H1 (cell line): ENCODE measurements at regions not wholly inside any gene's neighbourhood (a gene's known extent, or its start where the extent isn't known, plus 50 kb on each side); places are given as distances from the start of the nearest gene placed in this dataset.
"Not testable (repeated sequence)": the region's sequence is repeated elsewhere in the genome, so short reads cannot be mapped to it uniquely, and the experiment has no call there.

Source experiments
- CTCF ChIA-PET: fragments of 300-600 bp; sonication (Branson Sonifier 250); formaldehyde crosslinking; loops from one replicate; lab custom pipeline; 2021; ENCODE audit not compliant: partially characterized antibody; lab: Charles Lee
- POLR2A ChIA-PET: fragments of 300-600 bp; sonication (Branson Sonifier 250); formaldehyde crosslinking; loops from one replicate; lab custom pipeline; 2021; ENCODE audit warnings: inconsistent platforms; ENCODE audit not compliant: partially characterized antibody; lab: Charles Lee
- DNase-seq, 2 experiments: peaks; one replicate each; pipeline versions ENCODE4 v3.0.0 to v3.0.0-alpha.2; 2010 to 2022; ENCODE audit warnings: low spot score in 2 of 2, low read depth in 1 of 2, mixed read lengths in 1 of 2
- FAIRE-seq: peaks from 2 replicates; lab custom pipeline; 2011; peaks lifted over from hg19 to GRCh38; lab: Jason Lieb, UNC
- H2AFZ ChIP-seq: 2 replicates; pipeline ENCODE4 v1.8.1; 2012; ENCODE audit warnings: low read length, inconsistent platforms
- H2AK5ac ChIP-seq: 2 replicates; pipeline ENCODE4 v1.6.1; 2013; ENCODE audit warnings: low read depth, low read length
- H2BK120ac ChIP-seq: replicated peaks from 2 replicates; pipeline ENCODE3; 2013; ENCODE audit warnings: low read depth, low read length, inconsistent platforms
- H2BK12ac ChIP-seq: 2 replicates; pipeline ENCODE4 v1.6.1; 2013; ENCODE audit warnings: low read depth, low read length
- H2BK15ac ChIP-seq: 2 replicates; pipeline ENCODE4 v1.6.1; 2013; ENCODE audit warnings: low read length
- H2BK20ac ChIP-seq: 2 replicates; pipeline ENCODE4 v1.6.1; 2013; ENCODE audit warnings: low read length
- H2BK5ac ChIP-seq: 2 replicates; pipeline ENCODE4 v1.6.1; 2013; ENCODE audit warnings: low read depth, low read length
- H3K14ac ChIP-seq: 2 replicates; pipeline ENCODE4 v1.6.1; 2013; ENCODE audit warnings: inconsistent platforms; ENCODE audit not compliant: insufficient read length
- H3K18ac ChIP-seq: 2 replicates; pipeline ENCODE4 v1.6.1; 2013; ENCODE audit warnings: low read length; ENCODE audit errors: extremely low read depth
- H3K23ac ChIP-seq: 2 replicates; pipeline ENCODE4 v1.6.1; 2013; ENCODE audit warnings: inconsistent platforms; ENCODE audit not compliant: insufficient read length
- H3K23me2 ChIP-seq: 2 replicates; pipeline ENCODE4 v1.6.1; 2013; ENCODE audit warnings: low read depth, low read length
- H3K27ac ChIP-seq: 2 replicates; pipeline ENCODE4 v1.6.1; 2011; ENCODE audit warnings: low read depth, low read length, inconsistent platforms
- H3K27me3 ChIP-seq, 4 experiments: replicated peaks in 1 of 4; 1 replicate in 1 of 4; 2 replicates in 3 of 4; pipeline versions ENCODE4 v1.6.1 to v1.8.1; 2011 to 2013; ENCODE audit warnings: low read length in 3 of 4, mild to moderate bottlenecking in 3 of 4, inconsistent platforms in 2 of 4, mixed read lengths in 2 of 4, moderate library complexity in 1 of 4; ENCODE audit not compliant: control insufficient read depth in 3 of 4, insufficient read depth in 3 of 4; ENCODE audit errors: extremely low read depth in 1 of 4
- H3K36me3 ChIP-seq, 4 experiments: 2 replicates each; pipeline versions ENCODE4 v1.6.1 to v1.8.1; 2011 to 2013; ENCODE audit warnings: mild to moderate bottlenecking in 4 of 4, low read length in 3 of 4, moderate library complexity in 2 of 4, control low read depth in 1 of 4, inconsistent platforms in 1 of 4; ENCODE audit not compliant: insufficient read depth in 4 of 4, control insufficient read depth in 2 of 4
- H3K4ac ChIP-seq: replicated peaks from 2 replicates; pipeline ENCODE3; 2013; ENCODE audit warnings: low read length, low read depth, mixed read lengths, inconsistent platforms; ENCODE audit not compliant: insufficient read length
- H3K4me1 ChIP-seq, 4 experiments: replicated peaks in 1 of 4; 1 replicate in 1 of 4; 2 replicates in 3 of 4; pipeline versions ENCODE4 v1.6.1 to v1.8.1; 2011 to 2013; ENCODE audit warnings: low read length in 3 of 4, inconsistent platforms in 2 of 4, mixed read lengths in 1 of 4; ENCODE audit not compliant: insufficient read depth in 4 of 4, control insufficient read depth in 3 of 4
- H3K4me2 ChIP-seq, 2 experiments: 2 replicates each; pipeline versions ENCODE4 v1.6.1 to v1.8.1; 2011 to 2013; ENCODE audit warnings: low read depth in 2 of 2, low read length in 2 of 2, control low read depth in 1 of 2, inconsistent platforms in 1 of 2, mild to moderate bottlenecking in 1 of 2; ENCODE audit not compliant: insufficient read depth in 1 of 2
- H3K4me3 ChIP-seq, 4 experiments: fragments of 200-600, 300-600 bp in 1 of 4; sonication (generic), shearing (Covaris generic), sonication (Bioruptor Twin) in 1 of 4; 2 replicates each; pipeline versions ENCODE4 v1.5.1 to v1.8.1; 2011 to 2016; ENCODE audit warnings: low read length in 4 of 4, low read depth in 3 of 4, control low read depth in 2 of 4, inconsistent platforms in 2 of 4, mild to moderate bottlenecking in 2 of 4, mixed read lengths in 1 of 4, moderate library complexity in 1 of 4; ENCODE audit not compliant: insufficient read depth in 2 of 4; ENCODE audit errors: extremely low read depth in 1 of 4
- H3K56ac ChIP-seq: replicated peaks from 2 replicates; pipeline ENCODE3; 2013; ENCODE audit warnings: low read depth, mild to moderate bottlenecking, mixed read lengths, low read length, inconsistent platforms; ENCODE audit not compliant: insufficient read length
- H3K79me1 ChIP-seq: 2 replicates; pipeline ENCODE4 v1.6.1; 2013; ENCODE audit warnings: low read depth, low read length, control low read depth
- H3K79me2 ChIP-seq, 2 experiments: 2 replicates each; pipeline versions ENCODE4 v1.6.1 to v1.8.1; 2012 to 2013; ENCODE audit warnings: low read length in 2 of 2, mild to moderate bottlenecking in 2 of 2, inconsistent platforms in 1 of 2; ENCODE audit not compliant: insufficient read depth in 2 of 2, control insufficient read depth in 1 of 2
- H3K9ac ChIP-seq, 4 experiments: replicated peaks in 1 of 4; 1 replicate in 1 of 4; 2 replicates in 3 of 4; pipeline versions ENCODE4 v1.6.1 to v1.8.1; 2011 to 2013; ENCODE audit warnings: low read depth in 3 of 4, low read length in 3 of 4, control low read depth in 2 of 4, mild to moderate bottlenecking in 2 of 4, moderate library complexity in 2 of 4, inconsistent platforms in 1 of 4; ENCODE audit errors: extremely low read depth in 1 of 4
- H3K9me3 ChIP-seq, 2 experiments: 2 replicates each; pipeline versions ENCODE4 v1.6.1 to v1.8.1; 2012 to 2013; ENCODE audit warnings: mild to moderate bottlenecking in 2 of 2, moderate library complexity in 2 of 2, control low read depth in 1 of 2, inconsistent platforms in 1 of 2, low read depth in 1 of 2, low read length in 1 of 2, mixed read lengths in 1 of 2; ENCODE audit not compliant: insufficient read depth in 2 of 2
- H4K20me1 ChIP-seq, 2 experiments: replicated peaks in 1 of 2; 2 replicates each; pipeline versions ENCODE3 to v1.8.1; 2011 to 2013; ENCODE audit warnings: inconsistent platforms in 2 of 2, low read length in 2 of 2, mild to moderate bottlenecking in 1 of 2; ENCODE audit not compliant: insufficient read depth in 2 of 2, control insufficient read depth in 1 of 2
- H4K5ac ChIP-seq: 2 replicates; pipeline ENCODE4 v1.6.1; 2013; ENCODE audit warnings: low read length, low read depth, mixed read lengths, inconsistent platforms; ENCODE audit not compliant: insufficient read length
- H4K8ac ChIP-seq: 2 replicates; pipeline ENCODE4 v1.8.0; 2013; ENCODE audit warnings: mild to moderate bottlenecking, moderate library complexity, low read length, inconsistent platforms; ENCODE audit not compliant: insufficient read depth; ENCODE audit errors: extremely low read depth
- H4K91ac ChIP-seq: replicated peaks from 2 replicates; pipeline ENCODE3; 2013; ENCODE audit warnings: low read length, mixed read lengths, inconsistent platforms; ENCODE audit not compliant: insufficient read length
- FOSL1 ChIP-seq: IDR thresholded peaks from 2 replicates; pipeline ENCODE4 v1.6.1; 2011; ENCODE audit warnings: mild to moderate bottlenecking, low read depth, low read length, moderate library complexity; ENCODE audit not compliant: insufficient read depth
- SRF ChIP-seq: IDR thresholded peaks from 2 replicates; pipeline ENCODE4 v1.6.1; 2011; ENCODE audit warnings: mild to moderate bottlenecking, low read depth, low read length, moderate library complexity
- WGBS, 2 experiments: shearing (Covaris generic) in 1 of 2; methylation state at CpG; one replicate each; pipeline versions ENCODE4 v1.1.6 to v1.1.7; 2013 to 2015; ENCODE audit warnings: low lambda C conversion rate in 2 of 2, mixed read lengths in 2 of 2, inconsistent platforms in 1 of 2, low coverage in 1 of 2, missing lambda C conversion rate in 1 of 2; ENCODE audit not compliant: insufficient replicate concordance in 2 of 2, insufficient coverage in 1 of 2, insufficient read length in 1 of 2; ENCODE audit errors: extremely low coverage in 1 of 2, missing lambda C conversion rate in 1 of 2; 5-methylcytosine and 5-hydroxymethylcytosine counted together

GRCh38 chr5:61234019-61234418, 71.8 kb upstream of the SMIM15 start (continued):
- TF ChIP-seq FOSL1 (no peak), SRF (no peak)

DNA sequence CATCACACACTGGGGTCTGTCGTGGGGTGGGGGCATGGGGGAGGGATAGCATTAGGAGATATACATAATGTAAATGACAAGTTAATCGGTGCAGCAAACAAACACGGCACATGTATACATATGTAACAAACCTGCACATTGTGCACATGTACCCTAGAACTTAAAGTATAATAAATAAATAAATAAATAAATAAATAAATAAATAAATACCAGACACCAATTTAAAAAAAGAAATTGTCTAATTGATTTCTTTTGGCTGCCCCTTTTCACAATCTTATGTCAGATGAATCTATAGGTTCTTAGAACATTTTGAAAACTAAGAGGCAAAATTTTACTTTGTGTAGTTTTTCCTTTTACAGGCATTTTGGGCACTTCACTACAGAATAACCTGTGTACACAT, 74.4 kb upstream of the SMIM15 start:
- POLR2A ChIA-PET, H4K91ac ChIP-seq, H3K36me3 ChIP-seq, H2BK12ac ChIP-seq, H3K79me2 ChIP-seq, H3K14ac ChIP-seq, H2BK20ac ChIP-seq, H3K4me2 ChIP-seq, H2BK15ac ChIP-seq, H2AFZ ChIP-seq, H3K18ac ChIP-seq, H3K4me1 ChIP-seq, H3K27me3 ChIP-seq, CTCF ChIA-PET, H3K9ac ChIP-seq, H3K23me2 ChIP-seq, H3K79me1 ChIP-seq, H3K56ac ChIP-seq, H2BK5ac ChIP-seq, DNase-seq, H4K8ac ChIP-seq, H3K4ac ChIP-seq, FAIRE-seq, H2BK120ac ChIP-seq, H3K27ac ChIP-seq, H3K23ac ChIP-seq, H4K5ac ChIP-seq, H4K20me1 ChIP-seq, H3K4me3 ChIP-seq, H2AK5ac ChIP-seq: not testable (repeated sequence)
- WGBS, 2 experiments, result 70% methylated on average over 3 of the region's 3 CpGs; no CpG with 5 or more reads in 1 of the 2 experiments
- H3K9me3 ChIP-seq, result peaks cover 10 to 21% of the 10 kb centered on the region in 2 experiments
